Loucy (cell line): ENCODE measurements at regions not wholly inside any gene's neighbourhood (a gene's known extent, or its start where the extent isn't known, plus 50 kb on each side); places are given as distances from the start of the nearest gene placed in this dataset.
"Not testable (repeated sequence)": the region's sequence is repeated elsewhere in the genome, so short reads cannot be mapped to it uniquely, and the experiment has no call there.

Experiments used
- H2AFZ ChIP-seq: fragments of 200-600 bp; sonication (generic); 2 replicates; pipeline ENCODE4 v1.6.0; 2016; ENCODE audit warnings: antibody characterized with exemption, mild to moderate bottlenecking, low read length, moderate library complexity
- H3F3A ChIP-seq: fragments of 200-600 bp; 2 replicates; pipeline ENCODE4 v1.6.0; 2016; ENCODE audit warnings: antibody characterized with exemption, low read depth, mild to moderate bottlenecking
- H3K27me3 ChIP-seq: fragments of 200-600 bp; sonication (generic); 2 replicates; pipeline ENCODE4 v1.6.1; 2014; ENCODE audit warnings: low read length, mild to moderate bottlenecking; ENCODE audit not compliant: insufficient read depth, poor library complexity, severe bottlenecking
- H3K36me3 ChIP-seq: fragments of 200-600 bp; sonication (generic); 2 replicates; pipeline ENCODE4 v1.6.1; 2016; ENCODE audit warnings: low read length; ENCODE audit not compliant: insufficient read depth
- H3K4me1 ChIP-seq: fragments of 200-600 bp; sonication (generic); 2 replicates; pipeline ENCODE4 v1.5.1; 2014; ENCODE audit warnings: low read length, mild to moderate bottlenecking; ENCODE audit not compliant: insufficient read depth, poor library complexity, severe bottlenecking
- H3K4me2 ChIP-seq: fragments of 200-600 bp; sonication (generic); 2 replicates; pipeline ENCODE4 v1.6.0; 2014; ENCODE audit warnings: antibody characterized with exemption, low read length, low read depth, mild to moderate bottlenecking; ENCODE audit not compliant: poor library complexity, severe bottlenecking
- H3K4me3 ChIP-seq: fragments of 200-600 bp; sonication (generic); 2 replicates; pipeline ENCODE4 v1.5.1; 2014; ENCODE audit warnings: low read length, mild to moderate bottlenecking, mixed read lengths; ENCODE audit not compliant: poor library complexity, severe bottlenecking
- H3K79me2 ChIP-seq: fragments of 200-600 bp; sonication (generic); 2 replicates; pipeline ENCODE4 v1.6.1; 2014; ENCODE audit warnings: low read length; ENCODE audit not compliant: insufficient read depth
- H3K9ac ChIP-seq: fragments of 200-600 bp; sonication (generic); 2 replicates; pipeline ENCODE4 v1.6.0; 2014; ENCODE audit warnings: mild to moderate bottlenecking, low read depth, low read length, moderate library complexity; ENCODE audit not compliant: poor library complexity, severe bottlenecking
- H3K9me2 ChIP-seq: fragments of 200-600 bp; sonication (generic); replicated peaks from 2 replicates; pipeline ENCODE4 v1.6.1; 2016; ENCODE audit warnings: low read depth, low read length, mixed read lengths
- H3K9me3 ChIP-seq: fragments of 200-600 bp; sonication (generic); 2 replicates; pipeline ENCODE4 v1.6.1; 2014; ENCODE audit warnings: mild to moderate bottlenecking, antibody characterized with exemption, low read length, low read depth; ENCODE audit not compliant: insufficient read depth
- H4K20me1 ChIP-seq: fragments of 200-600 bp; sonication (generic); 2 replicates; pipeline ENCODE4 v1.6.0; 2014; ENCODE audit warnings: antibody characterized with exemption, low read length, mild to moderate bottlenecking; ENCODE audit not compliant: insufficient read depth, poor library complexity, severe bottlenecking
- CTCF ChIP-seq: fragments of 200-600 bp; sonication (generic); conservative IDR thresholded peaks from 2 replicates; pipeline ENCODE4 v1.5.1; 2014; ENCODE audit warnings: mild to moderate bottlenecking, antibody characterized with exemption, low read length
- EZH2phosphoT487 ChIP-seq: fragments of 200-600 bp; IDR thresholded peaks from 2 replicates; pipeline ENCODE4 v1.6.1; 2018; ENCODE audit warnings: antibody characterized with exemption, mild to moderate bottlenecking, moderate library complexity, borderline replicate concordance

GRCh38 chr4:57344296-57344695, 234.1 kb upstream of the IGFBP7 start:
- no peak overlapping the region for H3K4me3 ChIP-seq
- no peak for TF ChIP-seq EZH2phosphoT487
- H3K79me2 ChIP-seq = no peaks in the 10 kb centered on the region
- H3K4me2 ChIP-seq = no peak overlapping the region
- no peaks in the 10 kb centered on the region for H3K4me1 ChIP-seq
- no peaks in the 10 kb centered on the region for H3K9me2 ChIP-seq
- no peaks in the 10 kb centered on the region for H4K20me1 ChIP-seq
- no peak overlapping the region for H2AFZ ChIP-seq
- H3F3A ChIP-seq = no peaks in the 10 kb centered on the region
- no peaks in the 10 kb centered on the region for H3K27me3 ChIP-seq
- no peaks in the 10 kb centered on the region for H3K36me3 ChIP-seq
- H3K9ac ChIP-seq = no peak overlapping the region
- H3K9me3 ChIP-seq = no peaks in the 10 kb centered on the region

DNA sequence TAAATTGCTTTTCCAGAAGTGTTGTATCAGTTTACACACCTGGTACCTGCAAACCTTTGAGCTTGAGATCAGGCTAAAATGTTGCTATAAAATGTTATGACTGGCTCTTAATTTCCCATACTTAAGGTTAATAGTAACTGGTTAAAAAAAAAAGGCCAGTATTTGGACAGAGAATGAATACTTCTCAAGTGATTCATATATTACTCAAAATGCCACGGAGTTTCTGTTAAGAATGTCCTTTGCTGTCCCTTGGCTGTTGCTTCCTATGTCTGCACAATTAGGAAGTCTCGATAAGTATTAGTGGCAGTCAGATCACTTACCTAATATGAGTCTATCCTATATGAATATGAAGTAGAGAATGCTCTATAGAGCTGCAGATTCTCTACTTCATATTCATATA, 232.2 kb upstream of the IGFBP7 start:
- TF ChIP-seq CTCF (no peak), EZH2phosphoT487 (no peak)
- Histone ChIP-seq H3K27me3 (no peaks in the 10 kb centered on the region), H2AFZ (no peak overlapping the region), H4K20me1 (no peaks in the 10 kb centered on the region), H3F3A (no peaks in the 10 kb centered on the region), H3K4me3 (no peak overlapping the region), H3K9me3 (no peaks in the 10 kb centered on the region), H3K36me3 (no peaks in the 10 kb centered on the region), H3K4me2 (no peak overlapping the region), H3K4me1 (no peaks in the 10 kb centered on the region), H3K9me2 (no peaks in the 10 kb centered on the region), H3K79me2 (no peaks in the 10 kb centered on the region), H3K9ac (no peak overlapping the region)

DNA sequence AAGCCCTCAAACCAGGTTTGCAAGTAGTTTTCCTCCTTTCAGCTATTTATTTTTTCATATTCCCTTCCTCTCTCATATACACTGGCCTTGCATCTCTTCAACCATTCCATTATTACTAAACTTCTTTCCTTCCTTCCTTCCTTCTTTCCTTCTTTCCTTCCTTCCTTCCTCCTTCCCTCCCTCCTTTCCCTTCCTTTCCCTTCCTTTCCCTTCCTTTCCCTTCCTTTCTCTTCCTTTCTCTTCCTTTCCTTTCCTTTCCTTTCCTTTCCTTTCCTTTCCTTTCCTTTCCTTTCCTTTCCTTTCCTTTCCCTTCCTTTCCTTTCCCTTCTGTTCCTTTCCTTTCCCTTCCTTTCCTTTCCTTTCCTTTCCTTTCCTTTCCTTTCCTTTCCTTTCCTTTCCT, 228.7 kb upstream of the IGFBP7 start:
- H3K79me2 ChIP-seq, H2AFZ ChIP-seq, H3F3A ChIP-seq, H3K27me3 ChIP-seq, H3K36me3 ChIP-seq, H3K4me1 ChIP-seq, H3K9me3 ChIP-seq, H3K9ac ChIP-seq, H3K9me2 ChIP-seq, H4K20me1 ChIP-seq, H3K4me3 ChIP-seq, H3K4me2 ChIP-seq: not testable (repeated sequence)

DNA sequence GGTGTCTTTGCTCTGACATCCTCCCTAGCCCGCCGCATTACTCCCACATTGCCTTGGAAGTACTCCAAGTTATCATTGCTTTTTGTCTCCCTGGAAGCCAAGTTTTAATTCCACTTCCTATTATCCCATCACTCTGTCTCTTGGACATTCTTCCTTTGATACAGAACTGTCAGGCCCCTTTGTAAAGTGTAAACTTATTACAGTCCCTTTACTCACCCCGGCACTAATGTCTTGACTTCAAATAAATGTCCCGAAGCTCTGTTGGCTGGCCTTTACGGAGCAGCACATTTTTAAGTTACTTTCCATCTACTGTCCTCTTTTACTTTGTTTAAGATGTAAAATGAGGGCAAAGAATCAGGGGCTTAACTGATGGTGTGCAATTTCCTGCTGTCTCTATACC, 223.5 kb upstream of the IGFBP7 start:
- no peaks in the 10 kb centered on the region for H3K9me3 ChIP-seq
- H3K79me2 ChIP-seq = no peaks in the 10 kb centered on the region
- H2AFZ ChIP-seq = no peak overlapping the region
- no peaks in the 10 kb centered on the region for H3K4me1 ChIP-seq
- no peak for TF ChIP-seq EZH2phosphoT487
- TF ChIP-seq CTCF = no peak
- H3K9ac ChIP-seq = no peak overlapping the region
- H3K4me3 ChIP-seq = no peak overlapping the region
- H4K20me1 ChIP-seq = no peaks in the 10 kb centered on the region
- H3K9me2 ChIP-seq = no peaks in the 10 kb centered on the region
- no peaks in the 10 kb centered on the region for H3K36me3 ChIP-seq
- no peaks in the 10 kb centered on the region for H3K27me3 ChIP-seq
- H3K4me2 ChIP-seq = no peak overlapping the region
- no peaks in the 10 kb centered on the region for H3F3A ChIP-seq
